Left colon (tissue), 2 donors: ENCODE measurements at regions not wholly inside any gene's neighbourhood (a gene's known extent, or its start where the extent isn't known, plus 50 kb on each side); places are given as distances from the start of the nearest gene placed in this dataset.

Experiments used
- ATAC-seq: fragments of 200-7000 bp; cut with Tn5 transposase; one replicate; pipeline ENCODE4 v1.9.1; 2020; ENCODE audit warnings: mild to moderate bottlenecking, moderate library complexity
- DNase-seq, 2 donors: peaks; one replicate each; pipeline ENCODE4 v3.0.0-alpha.2; 2020
- intact Hi-C, 2 donors: fragments of 100-400 bp; cut with DNase I in 1 of 2; cut with micrococcal nuclease in 1 of 2; formaldehyde crosslinking; loops; one replicate each; pipeline versions ENCODE4 v1.11.2 to v1.14.0; 2022; cut with DNase I, micrococcal nuclease
- donor health status: DM: no; HTN: no; CAD: no.
- donor health status: DM: yes; HTN: yes; CAD: no.

- intact Hi-C loops, result no loop called here
- no peak for ATAC-seq
- DNase-seq, result no peak
Measured at GRCh38 chr4:181748581-181748980, 494.6 kb upstream of the TENM3 start.

- ATAC-seq (no peak), DNase-seq (no peak)
- intact Hi-C loops, result no loop called here
Measured at GRCh38 chr4:181752516-181752915, 490.7 kb upstream of the TENM3 start.

- ATAC-seq (no peak), DNase-seq (no peak)
- intact Hi-C loops, result no loop called here
Measured at GRCh38 chr4:181753207-181753606, 490.0 kb upstream of the TENM3 start.

GRCh38 chr4:181755846-181756245, 487.4 kb upstream of the TENM3 start:
- DNase-seq (no peak), ATAC-seq (no peak)
- intact Hi-C loops, result no loop called here

GRCh38 chr4:181756451-181757095, 486.6 kb upstream of the TENM3 start:
- no peak for DNase-seq
- intact Hi-C loops, result no loop called here
- no peak for ATAC-seq

- ATAC-seq (no peak), DNase-seq (no peak)
- intact Hi-C loops, result no loop called here
Measured at GRCh38 chr4:181757098-181757497, 486.1 kb upstream of the TENM3 start.

- ATAC-seq (no peak), DNase-seq (no peak)
- intact Hi-C loops, result no loop called here
Measured at GRCh38 chr4:181757910-181758660, 485.1 kb upstream of the TENM3 start.

GRCh38 chr4:181760560-181760959, 482.6 kb upstream of the TENM3 start:
- intact Hi-C loops, result no loop called here
- DNase-seq (no peak), ATAC-seq (no peak)

GRCh38 chr4:181761156-181761555, 482.0 kb upstream of the TENM3 start:
- ATAC-seq (no peak), DNase-seq (no peak)
- intact Hi-C loops, result no loop called here

GRCh38 chr4:181766061-181766548, 477.1 kb upstream of the TENM3 start:
- ATAC-seq (no peak), DNase-seq (no peak)
- intact Hi-C loops, result no loop called here

GRCh38 chr4:181770971-181771370, 472.2 kb upstream of the TENM3 start:
- ATAC-seq (no peak), DNase-seq (no peak)
- intact Hi-C loops, result no loop called here

- no peak for ATAC-seq
- intact Hi-C loops, result no loop called here
Measured at GRCh38 chr4:181775298-181775697, 467.9 kb upstream of the TENM3 start.

GRCh38 chr4:181776264-181777054, 466.7 kb upstream of the TENM3 start:
- intact Hi-C loops, result no loop called here
- no peak for DNase-seq
- no peak for ATAC-seq

More at GRCh38 chr4:181775298-181775697, 467.9 kb upstream of the TENM3 start:
- DNase-seq, result no peak

- intact Hi-C loops, result no loop called here
- ATAC-seq, result no peak
- DNase-seq, result no peak
Measured at GRCh38 chr4:181777518-181777917, 465.7 kb upstream of the TENM3 start.

- ATAC-seq (no peak), DNase-seq (no peak)
- intact Hi-C loops, result no loop called here
Measured at GRCh38 chr4:181784881-181785280, 458.3 kb upstream of the TENM3 start.

- no peak for DNase-seq
- intact Hi-C loops, result no loop called here
Measured at GRCh38 chr4:181792641-181793040, 450.6 kb upstream of the TENM3 start.

GRCh38 chr4:181793096-181793495, 450.1 kb upstream of the TENM3 start:
- DNase-seq, result no peak
- no peak for ATAC-seq
- intact Hi-C loops, result no loop called here

More at GRCh38 chr4:181792641-181793040, 450.6 kb upstream of the TENM3 start:
- no peak for ATAC-seq

- intact Hi-C loops, result no loop called here
- DNase-seq (no peak), ATAC-seq (no peak)
Measured at GRCh38 chr4:181796502-181796901, 446.7 kb upstream of the TENM3 start.

GRCh38 chr4:181798536-181798935, 444.7 kb upstream of the TENM3 start:
- DNase-seq (no peak), ATAC-seq (no peak)
- intact Hi-C loops, result no loop called here

GRCh38 chr4:181799561-181800069, 443.6 kb upstream of the TENM3 start:
- ATAC-seq, result no peak
- no peak for DNase-seq
- intact Hi-C loops, result no loop called here
